ENCODE measurements at regions not wholly inside any gene's neighbourhood (a gene's known extent, or its start where the extent isn't known, plus 50 kb on each side); places are given as distances from the start of the nearest gene placed in this dataset.

- TF ChIP-seq, protein P1, sequence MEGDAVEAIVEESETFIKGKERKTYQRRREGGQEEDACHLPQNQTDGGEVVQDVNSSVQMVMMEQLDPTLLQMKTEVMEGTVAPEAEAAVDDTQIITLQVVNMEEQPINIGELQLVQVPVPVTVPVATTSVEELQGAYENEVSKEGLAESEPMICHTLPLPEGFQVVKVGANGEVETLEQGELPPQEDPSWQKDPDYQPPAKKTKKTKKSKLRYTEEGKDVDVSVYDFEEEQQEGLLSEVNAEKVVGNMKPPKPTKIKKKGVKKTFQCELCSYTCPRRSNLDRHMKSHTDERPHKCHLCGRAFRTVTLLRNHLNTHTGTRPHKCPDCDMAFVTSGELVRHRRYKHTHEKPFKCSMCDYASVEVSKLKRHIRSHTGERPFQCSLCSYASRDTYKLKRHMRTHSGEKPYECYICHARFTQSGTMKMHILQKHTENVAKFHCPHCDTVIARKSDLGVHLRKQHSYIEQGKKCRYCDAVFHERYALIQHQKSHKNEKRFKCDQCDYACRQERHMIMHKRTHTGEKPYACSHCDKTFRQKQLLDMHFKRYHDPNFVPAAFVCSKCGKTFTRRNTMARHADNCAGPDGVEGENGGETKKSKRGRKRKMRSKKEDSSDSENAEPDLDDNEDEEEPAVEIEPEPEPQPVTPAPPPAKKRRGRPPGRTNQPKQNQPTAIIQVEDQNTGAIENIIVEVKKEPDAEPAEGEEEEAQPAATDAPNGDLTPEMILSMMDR (IDR thresholded peaks at IDR 0.05): no peak
- no peak for TF ChIP-seq ZFX (IDR thresholded peaks at IDR 0.05; ENCODE audit: borderline replicate concordance)
Observed at GRCh38 chr11:81246941-81247340, 1486.7 kb downstream of the FAM181B start.
